ENCODE measurements at regions not wholly inside any gene's neighbourhood (a gene's known extent, or its start where the extent isn't known, plus 50 kb on each side); places are given as distances from the start of the nearest gene placed in this dataset.

DNA sequence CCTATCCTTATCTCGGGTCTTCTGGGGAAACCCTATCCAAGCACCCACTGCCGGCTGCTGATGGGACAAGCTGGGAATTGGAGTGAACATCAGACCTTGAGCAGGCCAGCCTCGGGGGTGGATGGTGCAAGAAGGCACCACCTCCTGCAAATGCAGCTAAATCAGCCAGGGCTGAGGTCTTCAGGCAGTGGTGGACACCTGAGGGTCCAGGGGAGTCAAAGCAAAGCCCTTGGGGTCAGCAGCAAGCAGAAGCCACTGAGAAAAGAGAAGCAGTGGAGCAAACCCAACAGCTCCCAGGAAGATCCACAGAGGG is 55.4 kb upstream of the ENPP7 start:
- TF ChIP-seq POLR2AphosphoS5 (IDR thresholded peaks at IDR 0.05): no peak
- TF ChIP-seq, protein P1, sequence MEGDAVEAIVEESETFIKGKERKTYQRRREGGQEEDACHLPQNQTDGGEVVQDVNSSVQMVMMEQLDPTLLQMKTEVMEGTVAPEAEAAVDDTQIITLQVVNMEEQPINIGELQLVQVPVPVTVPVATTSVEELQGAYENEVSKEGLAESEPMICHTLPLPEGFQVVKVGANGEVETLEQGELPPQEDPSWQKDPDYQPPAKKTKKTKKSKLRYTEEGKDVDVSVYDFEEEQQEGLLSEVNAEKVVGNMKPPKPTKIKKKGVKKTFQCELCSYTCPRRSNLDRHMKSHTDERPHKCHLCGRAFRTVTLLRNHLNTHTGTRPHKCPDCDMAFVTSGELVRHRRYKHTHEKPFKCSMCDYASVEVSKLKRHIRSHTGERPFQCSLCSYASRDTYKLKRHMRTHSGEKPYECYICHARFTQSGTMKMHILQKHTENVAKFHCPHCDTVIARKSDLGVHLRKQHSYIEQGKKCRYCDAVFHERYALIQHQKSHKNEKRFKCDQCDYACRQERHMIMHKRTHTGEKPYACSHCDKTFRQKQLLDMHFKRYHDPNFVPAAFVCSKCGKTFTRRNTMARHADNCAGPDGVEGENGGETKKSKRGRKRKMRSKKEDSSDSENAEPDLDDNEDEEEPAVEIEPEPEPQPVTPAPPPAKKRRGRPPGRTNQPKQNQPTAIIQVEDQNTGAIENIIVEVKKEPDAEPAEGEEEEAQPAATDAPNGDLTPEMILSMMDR (IDR thresholded peaks at IDR 0.05): no peak
